ENCODE measurements at regions not wholly inside any gene's neighbourhood (a gene's known extent, or its start where the extent isn't known, plus 50 kb on each side); places are given as distances from the start of the nearest gene placed in this dataset.

- no peak for DNase-seq
These were observed 230.9 kb downstream of the BTG1 start for GRCh38 chr12:91914701-91915100.

GRCh38 chr12:91913651-91914050 is 232.0 kb downstream of the BTG1 start:
- no peak for DNase-seq

DNA sequence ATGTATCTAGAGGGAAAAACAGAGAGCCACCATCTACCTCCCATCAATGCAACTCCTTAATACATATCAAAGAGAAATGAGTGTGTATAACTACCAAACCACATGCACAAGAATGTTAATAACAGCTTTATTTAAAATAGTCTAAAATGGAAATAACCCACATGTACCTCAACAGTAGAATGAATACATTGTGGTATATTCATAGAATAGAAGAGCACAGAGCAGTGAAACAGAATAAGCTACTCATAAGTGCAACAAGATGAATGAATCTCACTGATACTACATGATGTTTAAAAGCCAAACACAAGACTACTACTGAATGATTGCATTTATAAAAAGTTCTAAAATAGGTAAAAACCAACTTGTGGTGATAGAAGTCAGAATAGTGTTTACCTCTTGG is 232.5 kb downstream of the BTG1 start:
- DNase-seq = no peak

DNA sequence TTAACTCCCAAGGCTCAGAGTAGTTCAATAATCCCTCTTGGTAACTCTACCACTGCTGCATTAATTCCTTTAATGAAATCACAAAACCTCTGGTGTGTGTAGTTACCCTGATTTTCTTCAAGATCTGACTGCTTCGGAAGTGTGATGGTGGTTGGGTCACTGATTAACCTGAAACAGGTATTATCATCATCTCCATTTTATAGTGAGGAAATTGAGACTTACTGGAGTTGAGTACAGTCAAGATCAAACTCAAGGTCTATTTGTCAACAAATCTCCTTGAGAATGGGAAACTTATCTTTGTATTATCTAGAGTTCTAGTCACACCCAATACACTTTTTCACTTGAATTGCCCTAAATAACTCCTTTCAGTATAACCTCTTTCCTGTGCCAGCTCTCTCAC is 233.5 kb downstream of the BTG1 start:
- DNase-seq = no peak

DNA sequence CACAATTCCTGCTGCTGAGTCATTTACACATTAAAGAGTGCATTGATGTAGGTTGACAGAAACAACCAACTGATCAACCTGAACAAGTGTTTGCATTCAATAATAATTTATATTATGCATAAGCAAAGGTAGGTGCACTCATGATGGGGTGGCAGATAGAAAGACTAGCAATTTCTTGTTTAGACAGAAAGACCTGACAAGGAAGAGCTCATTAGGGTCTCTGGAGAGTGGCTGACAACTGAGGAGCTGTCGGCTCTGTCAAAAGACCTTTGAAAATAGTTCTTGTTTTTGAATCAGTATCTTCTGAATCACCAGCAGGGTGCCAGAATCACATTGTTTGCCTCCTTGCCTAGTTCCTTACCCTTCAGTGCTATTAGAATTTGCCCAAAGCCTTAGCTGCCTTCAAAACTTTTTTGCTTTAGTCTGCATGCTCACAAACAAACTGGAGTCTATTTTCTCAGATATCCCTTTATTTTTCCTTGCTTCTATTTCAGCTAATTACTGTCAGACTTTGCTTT is 234.7 kb downstream of the BTG1 start:
- no peak for DNase-seq

GRCh38 chr12:91902860-91903683 is 242.6 kb downstream of the BTG1 start:
- DNase-seq = no peak

GRCh38 chr12:91901381-91902074 is 244.1 kb downstream of the BTG1 start:
- DNase-seq = no peak

DNA sequence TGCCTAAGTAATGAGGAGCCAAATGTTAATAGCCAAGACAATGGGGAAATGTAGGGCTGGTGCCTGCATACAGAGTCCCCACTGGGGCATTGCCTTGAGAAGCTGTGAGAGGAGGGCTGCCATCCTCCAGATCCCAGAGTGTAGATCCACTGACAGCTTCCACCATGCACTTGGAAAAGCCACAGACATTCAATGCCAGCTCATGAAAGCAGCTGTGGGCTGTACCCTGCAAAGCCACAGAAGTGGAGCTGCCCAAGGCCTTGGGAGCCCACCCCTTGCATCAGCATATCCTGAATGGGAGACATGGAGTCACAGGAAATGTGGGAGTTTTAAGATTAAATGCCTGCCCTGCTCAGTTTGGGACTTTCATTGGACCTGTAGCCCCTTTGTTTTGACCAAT is 244.7 kb downstream of the BTG1 start:
- no peak for DNase-seq

- no peak for DNase-seq
These were observed 246.6 kb downstream of the BTG1 start for GRCh38 chr12:91899056-91899455.

DNA sequence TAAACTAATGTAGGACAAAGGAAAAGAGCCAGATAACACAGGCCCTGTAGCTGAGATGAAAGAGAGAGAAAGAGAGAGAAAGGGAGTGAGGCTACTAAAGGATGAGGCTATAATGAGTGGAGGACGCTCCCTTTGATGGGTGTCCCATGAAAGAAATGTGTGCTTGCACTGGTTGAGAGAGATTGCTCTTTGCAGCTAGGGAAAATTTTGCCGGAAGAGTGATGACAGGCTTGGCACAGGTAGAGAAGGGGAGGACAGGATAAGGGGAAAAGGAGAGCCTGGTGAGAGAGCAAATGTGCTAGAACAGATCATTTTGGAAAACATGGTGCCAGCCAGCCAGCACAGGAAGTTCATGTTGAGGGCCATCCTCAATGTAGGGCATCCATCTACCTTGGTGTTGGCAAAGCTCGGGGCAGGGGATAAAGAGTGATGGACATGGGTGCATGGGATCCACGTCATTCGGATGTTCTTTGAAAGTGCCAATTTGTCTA is 248.6 kb downstream of the BTG1 start:
- no peak for DNase-seq

DNA sequence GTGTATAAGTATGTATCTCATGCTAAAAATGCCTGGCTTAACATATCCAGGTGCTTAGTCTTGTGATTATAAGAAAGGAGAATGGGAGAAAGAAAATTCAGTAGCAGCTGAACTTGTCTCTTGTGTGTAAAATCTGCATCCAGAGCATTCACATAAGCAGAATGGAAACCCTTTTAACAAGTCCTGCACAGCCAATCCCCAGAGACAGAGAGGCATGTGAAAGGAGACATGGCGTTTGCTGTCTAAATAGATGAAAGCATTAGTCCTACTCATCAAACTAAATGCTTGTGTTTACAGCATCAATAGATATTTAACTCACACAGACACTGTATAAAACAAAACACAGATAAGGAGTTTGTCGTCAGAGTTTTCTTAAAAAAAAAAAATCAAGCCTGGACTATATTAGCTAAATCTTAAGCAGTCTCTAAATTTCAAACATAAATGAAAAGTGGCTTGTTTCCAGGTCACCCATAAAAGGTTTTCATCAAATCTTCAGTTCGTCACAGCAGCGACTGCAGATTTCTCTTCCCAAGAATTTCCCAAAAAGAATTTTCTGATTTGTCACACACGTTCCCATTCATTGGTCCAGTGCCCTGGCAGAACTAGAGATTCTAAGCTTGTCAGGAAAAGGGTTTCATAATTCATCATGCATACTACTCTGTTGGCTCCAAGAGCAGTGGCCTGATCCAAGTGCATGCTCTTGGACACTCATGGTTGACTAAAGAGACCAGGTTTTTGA is 249.2 kb downstream of the BTG1 start:
- no peak for DNase-seq

DNA sequence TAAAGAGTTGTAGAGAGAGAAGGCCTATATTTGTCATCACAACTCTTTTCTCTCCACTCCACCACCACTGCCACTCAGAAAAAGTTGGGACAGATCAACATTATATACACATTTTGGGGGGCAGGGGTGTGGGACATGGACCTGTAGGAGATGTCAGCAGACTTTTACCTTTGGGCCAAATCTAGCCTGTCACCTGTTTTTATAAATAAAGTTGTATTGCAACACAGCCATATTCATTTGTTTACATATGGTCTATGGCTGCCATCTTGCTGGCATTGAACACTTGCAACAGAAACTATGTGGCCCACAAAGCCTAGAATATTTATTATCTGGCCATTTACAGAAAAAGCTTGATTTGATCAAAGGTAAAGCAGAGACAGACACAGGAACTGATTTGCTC is 250.7 kb downstream of the BTG1 start:
- no peak for DNase-seq

DNA sequence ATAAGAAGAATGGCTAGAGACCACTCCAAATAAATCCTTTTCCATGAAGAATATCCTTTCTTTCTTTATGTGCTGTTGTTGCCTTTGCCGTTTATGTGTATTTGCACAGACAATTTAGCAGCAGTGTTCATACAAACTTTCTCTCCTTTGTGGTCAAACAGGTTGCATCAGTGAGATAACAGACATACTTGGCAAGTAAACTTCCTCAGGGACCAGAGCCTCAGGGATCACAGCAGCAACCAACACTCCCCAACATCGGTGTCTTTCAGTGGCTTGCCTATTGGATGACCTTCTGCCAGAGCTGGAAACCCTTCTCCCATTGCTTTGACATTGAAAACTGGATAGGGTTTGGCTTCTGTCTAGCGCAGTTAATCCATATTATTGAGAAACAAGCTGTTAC is 252.2 kb downstream of the BTG1 start:
- no peak for DNase-seq

DNA sequence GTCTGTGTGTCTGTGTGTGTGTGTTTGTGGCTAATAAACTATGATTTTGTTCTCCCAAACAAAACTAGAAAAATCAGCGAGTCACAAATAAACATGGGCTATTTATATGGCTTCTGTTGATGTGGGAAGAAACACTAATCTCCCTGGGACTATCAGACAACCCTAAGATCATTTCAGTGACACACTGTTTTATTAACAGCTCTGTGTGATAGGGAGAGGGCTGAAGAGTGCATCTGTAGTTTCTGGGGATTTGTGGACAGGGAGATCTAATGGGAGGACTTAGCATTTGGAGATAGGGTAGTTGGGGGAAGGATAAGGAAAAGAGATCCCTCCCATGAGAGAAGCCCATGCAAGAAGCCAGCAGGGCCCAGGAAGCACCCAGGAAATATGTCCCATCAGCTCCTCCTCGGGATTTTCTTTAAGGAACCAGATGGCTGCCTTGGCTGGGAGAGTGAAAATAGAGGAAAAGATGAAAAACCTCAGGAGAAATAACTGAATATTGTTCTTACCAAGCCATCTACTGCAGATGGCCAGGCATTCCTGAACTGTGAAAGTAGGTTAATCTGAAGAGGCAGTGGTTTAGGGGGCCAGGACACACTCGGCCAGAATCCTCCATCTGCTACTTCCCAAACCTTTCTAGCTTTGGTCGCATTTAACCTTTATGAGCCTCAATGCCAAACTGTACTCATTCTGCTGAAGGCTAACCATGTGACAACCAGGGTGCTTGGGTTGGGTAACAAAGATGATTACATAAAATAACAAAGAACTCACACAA is 253.4 kb downstream of the BTG1 start:
- DNase-seq = no peak

GRCh38 chr12:91890742-91891141 is 254.9 kb downstream of the BTG1 start:
- DNase-seq = no peak

DNA sequence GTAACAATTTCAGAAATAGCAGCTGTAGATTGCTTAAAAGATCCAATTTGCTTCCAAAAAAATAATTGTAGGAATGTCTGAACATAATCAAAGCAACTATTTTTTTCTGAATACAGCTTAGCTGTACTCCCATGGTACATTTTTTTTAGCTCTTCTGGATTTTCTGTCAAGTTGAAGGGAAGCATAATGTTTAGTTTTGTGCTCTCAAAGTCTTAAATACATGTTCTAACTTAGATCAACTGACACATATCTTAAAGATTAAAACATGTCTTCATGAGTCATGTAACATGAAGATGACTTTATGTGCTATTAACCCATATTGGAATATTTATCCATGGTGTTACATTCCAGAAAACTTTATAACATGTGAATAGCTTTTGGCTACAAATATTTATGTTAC is 255.7 kb downstream of the BTG1 start:
- no peak for DNase-seq

GRCh38 chr12:91889059-91889458 is 256.6 kb downstream of the BTG1 start:
- no peak for DNase-seq

- DNase-seq = no peak
These were observed 257.7 kb downstream of the BTG1 start for GRCh38 chr12:91887957-91888356.

DNA sequence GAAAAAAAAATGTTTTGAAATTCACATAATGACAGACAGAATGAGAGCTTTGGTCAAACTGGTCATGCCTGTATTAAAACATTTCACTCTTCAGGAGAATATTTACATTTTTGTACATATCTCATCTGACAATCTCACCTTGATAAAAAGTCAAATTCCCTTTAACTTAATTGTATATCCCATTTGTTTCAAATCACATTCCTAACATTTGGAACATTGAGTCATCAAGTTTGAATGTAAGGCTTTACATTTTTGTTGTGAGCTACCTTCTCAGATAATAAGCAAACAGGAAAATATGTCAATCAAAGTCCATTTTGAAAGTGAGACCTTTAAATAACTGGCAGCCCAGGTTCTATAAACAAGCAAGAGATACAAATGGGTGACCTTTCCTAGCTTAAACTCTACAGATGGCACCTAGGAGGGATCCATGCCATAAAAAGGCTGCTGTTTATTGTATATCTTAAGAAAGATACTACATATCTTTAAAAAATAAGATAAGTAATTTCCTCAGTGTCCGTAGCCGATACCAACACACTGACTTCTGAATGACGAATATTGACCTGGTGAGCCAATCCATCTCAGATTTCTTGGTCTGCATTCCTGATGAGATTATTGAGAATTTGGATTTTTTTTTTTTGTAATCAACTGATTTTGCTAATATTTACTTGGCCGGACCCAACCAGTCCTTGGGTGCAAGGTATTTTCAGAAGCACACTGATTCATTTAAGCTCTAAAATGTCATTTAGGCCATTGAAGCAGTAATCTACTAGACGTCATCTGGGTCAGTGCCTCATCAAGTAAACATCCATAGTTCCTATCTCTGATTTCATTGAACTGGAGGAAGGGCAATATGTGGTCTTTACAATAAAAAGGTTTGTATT is 259.6 kb downstream of the BTG1 start:
- no peak for DNase-seq

DNA sequence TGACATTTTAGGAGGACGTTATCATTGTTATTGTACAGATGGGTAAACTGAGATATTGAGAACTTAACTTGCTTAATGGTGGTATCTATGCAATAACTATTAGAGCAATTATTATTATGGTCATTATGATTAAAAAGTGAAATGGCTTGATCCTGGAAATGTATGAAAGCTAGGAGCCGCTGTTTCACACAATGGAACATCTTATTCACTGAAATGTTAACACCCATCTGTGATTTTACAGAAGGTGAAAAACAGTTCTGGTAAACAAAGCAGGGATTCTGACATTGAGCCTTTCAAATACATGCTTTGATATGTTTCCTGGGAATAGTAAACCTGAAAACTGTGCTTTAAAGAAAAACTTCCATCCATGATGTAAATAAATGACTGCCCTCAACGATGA is 261.4 kb downstream of the BTG1 start:
- no peak for DNase-seq

GRCh38 chr12:91883811-91884210 is 261.8 kb downstream of the BTG1 start:
- no peak for DNase-seq

DNA sequence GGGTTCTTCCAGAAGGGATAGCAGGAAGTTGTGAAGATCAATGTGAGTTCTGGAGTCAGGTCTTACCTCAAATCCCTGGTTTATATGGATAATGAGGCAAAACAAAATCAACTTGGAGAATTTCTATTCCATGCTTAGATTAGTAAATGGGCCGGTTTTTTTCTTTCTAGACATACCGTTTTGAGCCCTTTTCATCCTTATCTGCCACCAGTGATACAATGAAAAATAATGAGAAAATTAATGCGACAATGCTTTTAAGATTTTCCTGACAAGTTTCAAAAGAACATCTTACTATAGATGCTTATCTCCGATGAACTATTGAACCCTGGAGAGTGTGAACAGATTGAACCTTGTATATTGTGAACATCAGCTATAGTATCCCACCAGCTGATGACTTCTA is 262.7 kb downstream of the BTG1 start:
- DNase-seq = no peak

Data from stimulated activated CD4-positive, alpha-beta T cell treated with anti-CD3 and anti-CD28 coated beads, Interleukin-12 subunit alpha, Interleukin-12 subunit beta, amount 100 ng/mL, for 4 hours (primary cell).